ENCODE measurements at regions not wholly inside any gene's neighbourhood (a gene's known extent, or its start where the extent isn't known, plus 50 kb on each side); places are given as distances from the start of the nearest gene placed in this dataset.

GRCh38 chr13:78420814-78421213 lies 182.5 kb downstream of the POU4F1 start:
- TF ChIP-seq EZH2 (IDR thresholded peaks at IDR 0.05; ENCODE audit: borderline replicate concordance, low read length) = no peak
- TF ChIP-seq CTCF (IDR thresholded peaks at IDR 0.05; ENCODE audit: low read length) = no peak

Data from OCI-LY1 (cell line).